Breast epithelium (tissue), 3 donors: ENCODE measurements at regions not wholly inside any gene's neighbourhood (a gene's known extent, or its start where the extent isn't known, plus 50 kb on each side); places are given as distances from the start of the nearest gene placed in this dataset.

Source experiments
- POLR2A ChIP-seq: fragments of 450-650 bp; IDR thresholded peaks from one replicate; pipeline ENCODE4 v1.6.1; 2016; ENCODE audit warnings: antibody characterized with exemption, mild to moderate bottlenecking, moderate library complexity
- POLR2AphosphoS5 ChIP-seq, 3 donors: sonication (generic); formaldehyde crosslinking; IDR thresholded peaks; one replicate each; pipeline ENCODE4 v1.6.1; 2017; ENCODE audit warnings: antibody characterized with exemption in 3 of 3
- TF ChIP-seq, protein P1 (sequence below), 3 donors: fragments of 450-650 bp; IDR thresholded peaks; one replicate each; pipeline ENCODE4 v1.5.1; 2016 to 2017; ENCODE audit warnings: antibody characterized with exemption in 3 of 3, mild to moderate bottlenecking in 3 of 3, moderate library complexity in 3 of 3

DNA sequence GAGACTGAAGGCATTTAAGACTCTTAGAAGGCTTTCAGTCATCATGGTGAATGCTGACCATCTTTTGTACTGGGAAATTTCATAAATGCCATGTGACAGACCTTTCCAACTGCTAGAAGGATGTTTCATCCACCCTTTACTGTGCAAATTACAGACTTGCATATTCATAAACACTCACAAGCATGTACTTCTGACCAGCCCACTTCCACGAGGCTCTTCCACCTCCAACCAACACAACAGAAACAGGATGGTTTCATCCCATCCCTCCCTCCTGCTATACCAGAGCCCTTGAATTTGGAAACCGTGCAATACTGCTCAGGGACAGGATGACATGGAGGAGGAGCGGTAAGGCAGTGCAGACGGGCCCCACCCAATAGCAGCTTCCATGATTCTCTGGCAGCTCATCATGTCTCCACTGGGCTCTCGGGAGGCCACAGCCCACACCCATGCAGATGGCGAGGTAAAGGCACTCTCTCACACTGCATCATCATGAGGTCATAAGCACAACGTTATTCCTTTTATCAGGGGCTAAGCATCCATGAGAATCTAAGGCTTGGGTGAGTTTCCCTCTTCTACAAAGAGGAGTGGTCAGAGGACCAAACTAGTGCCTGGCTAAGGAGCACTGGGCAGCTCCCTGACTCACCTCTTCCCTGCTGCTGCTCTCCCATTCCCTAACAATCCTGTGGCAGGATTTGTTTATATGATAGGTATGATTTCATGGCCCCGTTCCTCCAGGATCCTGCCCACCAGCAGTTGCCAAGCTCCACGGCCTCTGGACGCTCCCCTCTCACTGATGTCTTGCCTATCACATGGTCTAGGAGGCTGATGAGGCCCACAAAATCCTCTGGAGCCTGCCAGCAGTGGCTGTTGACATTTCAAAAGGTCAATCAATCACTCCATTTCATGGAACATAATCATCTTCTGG, 94.4 kb upstream of the FSTL4 start:
- TF ChIP-seq, protein P1, sequence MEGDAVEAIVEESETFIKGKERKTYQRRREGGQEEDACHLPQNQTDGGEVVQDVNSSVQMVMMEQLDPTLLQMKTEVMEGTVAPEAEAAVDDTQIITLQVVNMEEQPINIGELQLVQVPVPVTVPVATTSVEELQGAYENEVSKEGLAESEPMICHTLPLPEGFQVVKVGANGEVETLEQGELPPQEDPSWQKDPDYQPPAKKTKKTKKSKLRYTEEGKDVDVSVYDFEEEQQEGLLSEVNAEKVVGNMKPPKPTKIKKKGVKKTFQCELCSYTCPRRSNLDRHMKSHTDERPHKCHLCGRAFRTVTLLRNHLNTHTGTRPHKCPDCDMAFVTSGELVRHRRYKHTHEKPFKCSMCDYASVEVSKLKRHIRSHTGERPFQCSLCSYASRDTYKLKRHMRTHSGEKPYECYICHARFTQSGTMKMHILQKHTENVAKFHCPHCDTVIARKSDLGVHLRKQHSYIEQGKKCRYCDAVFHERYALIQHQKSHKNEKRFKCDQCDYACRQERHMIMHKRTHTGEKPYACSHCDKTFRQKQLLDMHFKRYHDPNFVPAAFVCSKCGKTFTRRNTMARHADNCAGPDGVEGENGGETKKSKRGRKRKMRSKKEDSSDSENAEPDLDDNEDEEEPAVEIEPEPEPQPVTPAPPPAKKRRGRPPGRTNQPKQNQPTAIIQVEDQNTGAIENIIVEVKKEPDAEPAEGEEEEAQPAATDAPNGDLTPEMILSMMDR (IDR thresholded peaks at IDR 0.05), result no peak
- TF ChIP-seq POLR2A (no peak), POLR2AphosphoS5 (IDR thresholded peaks at IDR 0.05) (no peak)
